Suprapubic skin (tissue), 4 donors: ENCODE measurements at regions not wholly inside any gene's neighbourhood (a gene's known extent, or its start where the extent isn't known, plus 50 kb on each side); places are given as distances from the start of the nearest gene placed in this dataset.

Experiments used
- DNase-seq, 2 donors: peaks; one replicate each; pipeline ENCODE4 v3.0.0-alpha.2; 2019; ENCODE audit warnings: low spot score in 2 of 2
- H3K27ac ChIP-seq: fragments of 200-600 bp; sonication (generic); one replicate; pipeline ENCODE4 v1.5.1; 2019
- H3K27me3 ChIP-seq: fragments of 200-600 bp; sonication (generic); one replicate; pipeline ENCODE4 v1.5.1; 2019
- H3K36me3 ChIP-seq: fragments of 200-600 bp; sonication (generic); one replicate; pipeline ENCODE4 v1.5.1; 2019
- H3K4me1 ChIP-seq: fragments of 200-600 bp; sonication (generic); one replicate; pipeline ENCODE4 v1.5.1; 2019
- H3K4me3 ChIP-seq: fragments of 200-600 bp; sonication (generic); one replicate; pipeline ENCODE4 v1.5.1; 2019; ENCODE audit warnings: mild to moderate bottlenecking
- H3K9me3 ChIP-seq: fragments of 200-600 bp; sonication (generic); one replicate; pipeline ENCODE4 v1.5.1; 2019
- EP300 ChIP-seq: sonication (generic); formaldehyde crosslinking; IDR thresholded peaks from one replicate; pipeline ENCODE4 v1.6.1; 2017; ENCODE audit warnings: antibody characterized with exemption
- POLR2A ChIP-seq, 2 donors: fragments of 450-650 bp; IDR thresholded peaks; one replicate each; pipeline ENCODE4 v1.6.1; 2017; ENCODE audit warnings: antibody characterized with exemption in 2 of 2, mild to moderate bottlenecking in 2 of 2, moderate library complexity in 2 of 2
- POLR2AphosphoS5 ChIP-seq, 3 donors: sonication (generic); formaldehyde crosslinking; IDR thresholded peaks; one replicate each; pipeline ENCODE4 v1.6.1; 2017; ENCODE audit warnings: antibody characterized with exemption in 3 of 3
- WGBS: methylation state at CpG from one replicate; pipeline ENCODE4 v1.1.5; 2018; 5-methylcytosine and 5-hydroxymethylcytosine counted together
- TF ChIP-seq, protein P1 (sequence below), 2 donors: fragments of 200-600 bp in 1 of 2; fragments of 450-650 bp in 1 of 2; sonication (generic) in 1 of 2; IDR thresholded peaks; one replicate each; pipeline ENCODE4 v1.5.1; 2016 to 2019; ENCODE audit warnings: antibody characterized with exemption in 2 of 2, mild to moderate bottlenecking in 1 of 2, moderate library complexity in 1 of 2

DNA sequence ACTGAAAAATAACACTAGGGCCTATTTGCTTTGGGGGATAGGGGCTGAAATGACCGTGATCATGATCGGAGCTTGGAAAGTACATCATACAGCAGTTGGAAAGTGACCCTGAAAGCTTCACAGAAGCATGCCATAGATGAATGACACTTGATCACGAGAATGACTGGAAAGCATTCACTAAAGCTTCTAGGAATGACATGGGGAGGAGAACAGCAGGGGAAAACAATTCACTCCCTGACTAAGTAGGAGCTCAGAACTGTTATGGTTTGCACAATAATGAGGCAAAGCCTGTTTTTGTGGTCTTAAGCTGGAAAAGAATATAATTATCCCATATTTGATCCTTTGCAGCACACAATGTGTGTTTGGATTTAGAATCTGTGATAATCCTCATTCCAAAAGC, 237.5 kb downstream of the NOL4 start:
- no peak for TF ChIP-seq POLR2AphosphoS5 (IDR thresholded peaks at IDR 0.05)
- TF ChIP-seq, protein P1, sequence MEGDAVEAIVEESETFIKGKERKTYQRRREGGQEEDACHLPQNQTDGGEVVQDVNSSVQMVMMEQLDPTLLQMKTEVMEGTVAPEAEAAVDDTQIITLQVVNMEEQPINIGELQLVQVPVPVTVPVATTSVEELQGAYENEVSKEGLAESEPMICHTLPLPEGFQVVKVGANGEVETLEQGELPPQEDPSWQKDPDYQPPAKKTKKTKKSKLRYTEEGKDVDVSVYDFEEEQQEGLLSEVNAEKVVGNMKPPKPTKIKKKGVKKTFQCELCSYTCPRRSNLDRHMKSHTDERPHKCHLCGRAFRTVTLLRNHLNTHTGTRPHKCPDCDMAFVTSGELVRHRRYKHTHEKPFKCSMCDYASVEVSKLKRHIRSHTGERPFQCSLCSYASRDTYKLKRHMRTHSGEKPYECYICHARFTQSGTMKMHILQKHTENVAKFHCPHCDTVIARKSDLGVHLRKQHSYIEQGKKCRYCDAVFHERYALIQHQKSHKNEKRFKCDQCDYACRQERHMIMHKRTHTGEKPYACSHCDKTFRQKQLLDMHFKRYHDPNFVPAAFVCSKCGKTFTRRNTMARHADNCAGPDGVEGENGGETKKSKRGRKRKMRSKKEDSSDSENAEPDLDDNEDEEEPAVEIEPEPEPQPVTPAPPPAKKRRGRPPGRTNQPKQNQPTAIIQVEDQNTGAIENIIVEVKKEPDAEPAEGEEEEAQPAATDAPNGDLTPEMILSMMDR (IDR thresholded peaks at IDR 0.05): no peak
- no peak for TF ChIP-seq POLR2A (IDR thresholded peaks at IDR 0.05)
- no peak for TF ChIP-seq EP300
- Histone ChIP-seq H3K27me3 (no peaks in the 10 kb centered on the region), H3K4me3 (no peak overlapping the region), H3K36me3 (no peaks in the 10 kb centered on the region), H3K4me1 (no peaks in the 10 kb centered on the region), H3K27ac (no peak overlapping the region), H3K9me3 (peaks cover 3% of the 10 kb centered on the region)
- DNase-seq: no peak
- WGBS: 62% methylated on average over 3 of the region's 3 CpGs

DNA sequence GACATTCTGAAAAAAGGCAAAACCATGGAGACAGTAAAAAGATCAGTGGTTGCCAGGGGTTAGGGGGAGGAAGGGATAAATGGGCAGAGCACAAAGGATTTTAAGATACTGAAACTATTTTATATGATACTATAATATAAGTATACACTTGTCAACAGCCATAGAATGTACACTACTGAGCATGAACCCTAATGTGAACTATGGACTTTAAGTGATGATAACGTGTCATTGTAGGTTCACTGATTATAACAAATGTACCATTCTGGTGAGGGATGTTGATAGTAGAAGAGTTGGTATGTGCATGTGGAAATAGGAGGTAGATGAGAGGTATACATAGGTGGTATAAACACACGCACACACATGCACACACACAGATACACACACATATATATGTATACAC, 241.6 kb downstream of the NOL4 start:
- Histone ChIP-seq H3K4me3 (no peak overlapping the region), H3K4me1 (no peaks in the 10 kb centered on the region), H3K36me3 (no peaks in the 10 kb centered on the region), H3K27me3 (no peaks in the 10 kb centered on the region), H3K9me3 (no peaks in the 10 kb centered on the region), H3K27ac (no peak overlapping the region)
- WGBS: 94% methylated on average over 2 of the region's 2 CpGs
- TF ChIP-seq POLR2A (IDR thresholded peaks at IDR 0.05) (no peak), POLR2AphosphoS5 (IDR thresholded peaks at IDR 0.05) (no peak), EP300 (no peak)
- TF ChIP-seq, protein P1 (IDR thresholded peaks at IDR 0.05): no peak
- no peak for DNase-seq

DNA sequence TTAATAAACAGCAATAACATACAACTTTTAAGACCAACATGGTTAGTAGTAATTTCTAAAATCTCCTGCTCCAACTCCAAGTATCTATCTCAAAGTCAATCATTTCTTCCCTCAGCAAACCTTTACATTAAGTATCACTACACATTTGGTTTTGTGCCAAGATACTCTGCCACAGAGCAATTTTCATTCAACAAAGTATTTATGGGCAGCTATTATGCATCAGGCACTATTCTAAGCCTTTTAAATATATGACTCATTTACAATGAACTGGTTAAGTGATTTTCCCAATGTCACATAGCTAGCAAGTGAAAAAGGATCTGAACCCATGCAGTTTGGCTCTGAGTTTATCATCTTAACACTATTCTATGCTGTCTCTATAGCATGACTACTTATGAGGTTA, 264.3 kb downstream of the NOL4 start:
- no peak for DNase-seq
- no peak overlapping the region for H3K27ac ChIP-seq

DNA sequence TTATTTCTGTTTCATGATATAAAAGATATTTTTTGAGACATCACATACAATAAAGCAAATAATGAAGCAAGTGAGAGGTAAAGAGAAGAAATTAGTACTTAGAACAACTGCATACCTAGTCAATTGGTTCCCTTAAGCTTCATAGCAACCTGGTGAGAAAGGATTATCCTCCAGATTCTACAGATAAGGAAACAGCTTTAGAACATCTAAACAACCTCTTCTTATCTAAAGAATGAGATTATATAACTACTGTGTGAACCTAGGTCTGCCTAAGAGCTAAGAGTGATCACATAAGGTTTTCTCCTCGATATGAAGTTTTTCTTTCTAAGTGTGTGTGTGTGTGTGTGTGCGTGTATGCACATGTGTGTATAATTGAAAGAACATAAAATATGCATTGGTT, 265.1 kb downstream of the NOL4 start:
- H3K4me1 ChIP-seq: no peaks in the 10 kb centered on the region
- H3K36me3 ChIP-seq: no peaks in the 10 kb centered on the region
- no peak overlapping the region for H3K4me3 ChIP-seq
- no peaks in the 10 kb centered on the region for H3K27me3 ChIP-seq
- no peak for DNase-seq
- H3K27ac ChIP-seq: no peak overlapping the region
- TF ChIP-seq POLR2A (IDR thresholded peaks at IDR 0.05) (no peak), POLR2AphosphoS5 (IDR thresholded peaks at IDR 0.05) (no peak), EP300 (no peak)
- TF ChIP-seq, protein P1 (IDR thresholded peaks at IDR 0.05): no peak
- H3K9me3 ChIP-seq: no peaks in the 10 kb centered on the region
- 77% methylated on average over 2 of the region's 2 CpGs for WGBS

More for the DNA sequence above, 264.3 kb downstream of the NOL4 start:
- H3K36me3 ChIP-seq: no peaks in the 10 kb centered on the region
- TF ChIP-seq POLR2AphosphoS5 (IDR thresholded peaks at IDR 0.05) (no peak), EP300 (no peak), POLR2A (IDR thresholded peaks at IDR 0.05) (no peak)
- TF ChIP-seq, protein P1 (IDR thresholded peaks at IDR 0.05): no peak
- no peaks in the 10 kb centered on the region for H3K9me3 ChIP-seq
- H3K27me3 ChIP-seq: no peaks in the 10 kb centered on the region
- H3K4me3 ChIP-seq: no peak overlapping the region
- H3K4me1 ChIP-seq: no peaks in the 10 kb centered on the region

DNA sequence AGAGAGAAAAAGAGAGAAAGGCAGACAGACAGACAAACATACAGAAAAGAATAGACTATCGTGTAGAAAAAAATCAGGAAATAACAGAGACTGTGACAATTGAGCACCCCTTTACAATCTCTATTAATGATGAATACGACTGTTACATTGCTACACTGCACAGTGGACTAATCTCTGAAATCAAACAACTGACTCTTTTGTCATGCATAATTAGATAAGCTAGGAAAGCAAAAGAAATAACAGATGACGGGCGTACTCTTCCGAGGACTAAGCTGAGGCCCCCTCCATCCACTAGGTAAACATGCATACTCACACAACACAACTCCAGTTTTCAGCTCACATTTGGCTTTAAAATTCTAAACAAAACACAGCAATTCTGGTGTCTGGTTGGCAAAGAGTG, 267.0 kb downstream of the NOL4 start:
- Histone ChIP-seq H3K4me1 (no peaks in the 10 kb centered on the region), H3K27ac (no peak overlapping the region), H3K27me3 (no peaks in the 10 kb centered on the region), H3K9me3 (no peaks in the 10 kb centered on the region), H3K4me3 (no peak overlapping the region), H3K36me3 (no peaks in the 10 kb centered on the region)
- WGBS: 81% methylated on average over 5 of the region's 5 CpGs
- no peak for DNase-seq
- TF ChIP-seq POLR2A (IDR thresholded peaks at IDR 0.05) (no peak), EP300 (no peak), POLR2AphosphoS5 (IDR thresholded peaks at IDR 0.05) (no peak)
- TF ChIP-seq, protein P1 (IDR thresholded peaks at IDR 0.05): no peak
